Activated T-cell treated with anti-CD3 and anti-CD28 coated beads for 24 hours (primary cell): ENCODE measurements at regions not wholly inside any gene's neighbourhood (a gene's known extent, or its start where the extent isn't known, plus 50 kb on each side); places are given as distances from the start of the nearest gene placed in this dataset.
"Not testable (repeated sequence)": the region's sequence is repeated elsewhere in the genome, so short reads cannot be mapped to it uniquely, and the experiment has no call there.

Source experiments
- DNase-seq: peaks from one replicate; pipeline ENCODE4 v3.0.0-alpha.2; 2020; ENCODE audit warnings: low read depth

DNA sequence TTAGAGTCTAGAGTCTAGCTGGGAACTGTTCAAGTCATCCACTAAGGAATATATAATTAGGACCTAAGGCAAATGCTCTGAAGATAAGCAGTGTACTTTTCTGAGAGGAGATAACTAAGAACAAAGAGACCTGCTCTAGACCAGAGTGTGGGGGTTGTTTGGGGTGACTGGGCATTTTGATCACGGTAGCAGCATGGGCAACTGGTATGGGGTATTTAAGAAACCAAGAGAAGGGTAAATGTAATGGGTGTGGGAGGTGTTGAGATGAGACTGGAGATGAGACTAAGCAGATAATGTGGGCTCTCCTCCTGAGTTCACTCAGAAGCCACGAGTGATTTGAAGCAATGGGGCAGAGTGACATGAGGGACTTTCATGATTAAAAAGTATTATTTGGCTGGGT lies 1082.9 kb downstream of the GATA3 start:
- DNase-seq = no peak

DNA sequence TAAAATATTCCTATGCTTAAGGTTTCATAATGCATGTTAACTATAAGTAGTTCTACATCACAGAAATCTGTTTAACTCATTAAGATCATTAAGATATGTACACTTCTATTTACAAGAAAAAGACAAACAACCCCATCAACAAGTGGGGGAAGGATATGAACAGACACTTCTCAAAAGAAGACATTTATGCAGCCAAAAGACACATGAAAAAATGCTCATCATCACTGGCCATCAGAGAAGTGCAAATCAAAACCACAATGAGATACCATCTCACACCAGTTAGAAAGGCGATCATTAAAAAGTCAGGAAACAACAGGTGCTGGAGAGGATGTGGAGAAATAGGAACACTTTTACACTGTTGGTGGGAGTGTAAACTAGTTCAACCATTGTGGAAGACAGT lies 1084.3 kb downstream of the GATA3 start:
- DNase-seq = not testable (repeated sequence)

DNA sequence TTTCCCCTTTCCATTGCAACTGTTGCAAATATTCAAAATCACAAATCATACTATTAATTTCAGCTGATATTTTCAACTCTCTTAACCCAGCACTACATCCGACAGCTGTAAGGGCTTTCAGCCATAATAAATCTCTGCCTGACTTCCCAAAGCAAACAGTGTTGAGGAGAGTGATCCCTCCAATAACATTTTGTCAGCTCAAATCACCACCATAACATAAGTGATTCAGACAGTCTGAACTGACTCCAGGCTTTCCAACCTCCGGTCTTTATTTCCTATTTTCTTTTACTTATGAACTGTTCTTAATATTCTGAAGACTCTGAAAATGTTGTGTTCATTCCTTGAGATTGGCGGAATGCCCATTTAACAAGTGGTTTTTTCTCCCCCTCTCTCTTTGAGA lies 1085.9 kb downstream of the GATA3 start:
- no peak for DNase-seq

GRCh38 chr10:9147475-9147874 lies 1093.0 kb downstream of the GATA3 start:
- DNase-seq = no peak

GRCh38 chr10:9149134-9149533 lies 1094.6 kb downstream of the GATA3 start:
- DNase-seq = no peak

GRCh38 chr10:9153057-9153456 lies 1098.6 kb downstream of the GATA3 start:
- DNase-seq = not testable (repeated sequence)

DNA sequence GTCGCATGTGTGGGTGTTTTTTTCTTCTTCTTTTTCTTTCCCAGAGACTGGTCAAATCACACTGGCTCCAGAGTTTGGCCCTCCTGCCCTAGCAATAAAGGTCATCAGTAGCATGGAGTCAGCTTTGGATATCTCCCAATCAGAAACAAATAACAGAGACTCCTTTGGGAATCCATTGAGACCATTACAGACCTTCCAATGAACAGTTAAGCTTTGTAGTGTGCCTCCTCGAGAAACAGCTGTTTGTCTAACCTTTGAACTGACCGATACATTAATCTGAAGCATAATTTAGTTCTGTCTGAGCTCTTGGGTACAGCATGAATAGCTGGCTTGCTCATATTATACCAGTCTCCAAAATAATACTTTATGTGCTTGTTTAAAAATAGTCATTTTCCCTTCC lies 1103.2 kb downstream of the GATA3 start:
- no peak for DNase-seq

DNA sequence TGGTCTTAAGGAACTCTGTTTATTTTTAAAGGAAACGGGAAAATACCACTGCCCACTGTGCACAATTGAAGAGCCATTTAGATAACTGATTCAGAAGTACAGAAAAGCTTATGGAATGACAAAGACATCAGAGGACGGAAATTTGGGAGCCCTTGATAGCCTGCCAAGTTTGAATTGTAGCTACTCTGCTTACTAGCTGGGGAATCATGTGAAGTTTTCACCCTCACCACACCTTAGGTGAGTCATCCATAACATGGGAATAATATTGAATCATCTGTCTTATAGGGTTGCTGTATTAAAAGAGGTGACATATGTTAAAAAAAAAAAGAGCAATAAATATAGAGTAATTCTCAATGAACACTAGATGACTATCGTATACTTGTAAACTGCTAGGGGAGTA lies 1104.2 kb downstream of the GATA3 start:
- no peak for DNase-seq

DNA sequence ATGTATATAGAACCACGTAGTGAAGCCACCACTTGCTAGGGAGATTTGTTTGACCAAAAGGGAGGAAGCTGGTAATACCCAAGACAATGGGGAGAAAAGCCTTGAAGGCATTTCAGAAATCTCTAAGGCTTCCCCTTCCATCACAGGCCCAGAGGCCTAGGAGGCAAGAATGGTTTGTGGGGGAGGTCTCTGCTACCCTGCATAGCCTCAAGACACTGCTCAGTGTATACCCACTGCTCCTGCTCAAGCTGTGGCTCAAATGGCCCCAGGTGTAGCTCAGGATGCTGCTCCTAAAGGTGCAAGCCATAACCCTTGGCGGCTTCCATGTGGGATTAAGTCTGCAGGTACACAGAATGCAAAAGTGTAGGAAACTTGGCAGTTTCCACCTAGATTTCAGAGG lies 1105.8 kb downstream of the GATA3 start:
- DNase-seq = no peak

DNA sequence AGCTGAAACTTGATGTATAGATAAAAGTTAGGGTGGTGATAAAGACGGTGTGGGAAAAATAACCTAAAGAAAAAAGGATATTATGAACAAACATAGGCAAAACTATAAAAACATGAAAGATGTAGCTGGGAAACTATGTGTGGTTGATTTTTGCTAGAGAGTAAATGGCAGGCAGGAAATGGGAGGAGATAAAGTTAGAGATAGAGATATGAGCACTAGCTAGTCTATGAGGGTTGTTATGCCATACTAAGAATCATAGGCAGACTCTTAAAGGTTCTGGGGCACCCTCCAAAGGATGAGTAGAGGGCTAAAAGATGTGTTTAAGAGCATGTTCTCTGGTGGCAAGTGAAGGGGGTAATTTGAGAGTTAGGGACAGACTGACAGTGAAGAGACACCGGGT lies 1109.2 kb downstream of the GATA3 start:
- no peak for DNase-seq

DNA sequence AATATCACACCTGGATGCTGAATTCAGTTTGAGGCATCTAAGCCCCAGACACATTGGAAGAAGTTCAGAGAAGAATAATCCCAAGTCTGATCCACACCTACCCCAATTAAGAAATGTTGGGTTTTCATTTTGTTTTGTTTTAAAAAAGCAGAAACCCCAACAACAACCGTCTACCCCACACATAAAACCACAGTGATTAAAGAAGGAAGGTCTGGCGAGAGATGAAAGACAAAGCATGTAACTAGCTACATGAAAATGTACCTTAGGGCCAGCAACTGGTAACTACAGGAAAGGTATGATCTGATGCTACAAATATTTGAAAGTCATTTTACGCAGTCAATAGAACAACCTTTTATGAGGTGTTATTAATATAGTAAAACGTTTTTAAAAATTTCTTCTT lies 1112.3 kb downstream of the GATA3 start:
- no peak for DNase-seq

- DNase-seq = no peak
Measured at GRCh38 chr10:9172276-9172675, 1117.8 kb downstream of the GATA3 start.

DNA sequence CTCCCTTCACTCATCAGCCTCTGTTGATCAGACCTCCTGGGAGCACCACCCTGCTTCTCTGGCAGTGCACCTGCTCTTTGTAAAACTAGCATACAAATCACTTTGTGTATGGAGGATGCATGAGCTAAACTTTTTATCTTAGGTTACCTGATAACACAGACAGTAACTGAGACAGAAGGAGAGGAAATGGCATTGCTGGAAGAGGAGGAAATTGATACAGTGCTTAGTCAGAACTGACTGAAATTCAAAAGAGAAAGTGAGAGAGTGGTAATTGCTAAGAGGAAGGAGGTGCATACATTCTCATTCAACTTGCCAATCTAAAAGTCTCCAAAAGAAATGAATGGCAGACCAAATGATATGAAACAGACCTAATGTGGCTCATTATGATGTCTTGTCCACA lies 1120.7 kb downstream of the GATA3 start:
- no peak for DNase-seq

GRCh38 chr10:9183197-9183880 lies 1128.9 kb downstream of the GATA3 start:
- DNase-seq = not testable (repeated sequence)

DNA sequence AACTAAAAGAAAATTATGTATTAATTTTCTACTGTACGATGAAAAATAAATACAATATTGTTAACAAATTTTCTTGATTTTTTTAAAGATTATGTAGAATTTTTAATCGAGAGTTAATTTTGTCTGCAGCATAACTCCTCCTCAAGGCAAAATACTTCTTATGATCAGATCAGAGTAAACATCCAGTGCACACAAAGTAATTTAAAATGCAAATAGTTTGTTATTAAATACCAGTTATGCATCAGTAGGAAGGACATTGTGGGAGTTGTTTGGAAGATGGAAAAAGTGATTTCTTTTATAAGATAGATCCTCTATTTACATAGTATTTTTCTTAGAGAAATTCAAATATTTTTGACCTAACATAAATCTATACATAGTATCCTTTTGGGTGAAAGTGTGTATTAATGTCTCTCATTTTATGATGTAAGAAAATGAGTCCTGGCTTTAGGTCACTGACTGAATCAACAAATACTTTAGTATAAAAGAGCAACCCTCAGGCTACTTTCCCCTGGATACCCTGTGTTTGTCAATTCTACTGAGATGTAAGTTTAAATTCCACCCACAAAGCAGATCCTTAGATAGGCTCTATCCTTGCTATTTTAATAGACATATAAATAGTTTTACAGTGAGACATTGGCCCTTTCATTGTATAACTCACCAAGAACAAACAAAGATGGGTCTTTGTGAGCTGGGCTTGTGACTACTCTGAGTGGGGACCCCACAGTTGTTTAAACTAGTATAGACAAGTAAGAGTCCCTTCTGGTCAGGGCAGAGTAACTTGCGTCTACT lies 1133.7 kb downstream of the GATA3 start:
- DNase-seq = no peak

DNA sequence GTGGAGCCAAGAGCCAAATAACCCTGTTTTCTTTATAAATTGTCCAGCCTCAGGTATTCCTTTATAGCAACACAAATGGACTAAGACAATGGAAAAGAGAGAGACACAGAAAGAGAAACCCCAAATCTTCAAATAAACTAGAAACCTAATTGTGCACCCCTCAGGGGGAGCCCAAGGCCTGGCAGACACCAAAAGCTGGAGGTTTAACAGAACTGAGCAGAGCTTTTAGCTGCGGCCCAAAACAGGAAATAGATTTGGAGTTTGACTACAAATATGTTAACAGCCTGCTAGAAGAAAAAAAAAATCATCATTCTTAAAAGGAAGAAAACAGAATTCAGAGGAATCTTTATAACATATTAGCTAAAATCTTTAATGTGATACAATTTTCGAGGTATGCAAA lies 1135.0 kb downstream of the GATA3 start:
- no peak for DNase-seq

DNA sequence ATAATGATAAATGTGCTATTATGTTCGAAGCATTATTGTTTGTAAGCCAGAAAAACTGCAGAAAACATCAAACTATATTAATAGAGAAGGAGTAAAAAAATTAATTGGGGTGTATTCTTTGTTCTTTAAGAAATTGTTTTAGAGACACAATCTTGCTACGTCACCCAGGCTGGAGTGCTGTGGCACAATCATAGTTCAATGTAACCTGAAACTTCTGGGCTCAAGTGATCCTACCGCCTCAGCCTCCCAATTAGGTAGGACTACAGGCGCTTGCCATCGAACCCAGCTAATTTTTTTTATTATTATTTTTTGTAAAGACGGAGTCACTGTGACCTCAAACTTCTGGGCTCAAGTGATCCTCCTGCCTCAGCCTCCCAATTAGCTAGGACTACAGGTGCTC lies 1138.6 kb downstream of the GATA3 start:
- no peak for DNase-seq

DNA sequence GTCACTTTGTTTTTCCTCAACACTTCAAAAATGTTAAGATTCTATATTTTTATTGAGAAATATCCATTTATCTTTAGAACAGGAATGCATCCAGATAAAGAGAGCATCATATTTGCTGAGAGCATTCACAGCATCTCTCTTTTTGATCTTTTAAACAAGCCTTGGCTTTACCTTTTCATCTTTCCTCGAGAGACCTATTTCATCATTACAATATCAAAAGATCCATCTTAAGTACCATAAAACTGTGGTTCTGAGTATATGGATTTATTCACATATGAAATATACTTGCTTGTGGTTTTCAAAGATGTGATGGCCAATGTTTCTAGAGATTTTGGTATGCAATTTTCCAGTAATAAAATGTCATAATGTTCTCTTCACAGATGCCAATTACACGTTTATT lies 1140.9 kb downstream of the GATA3 start:
- no peak for DNase-seq

DNA sequence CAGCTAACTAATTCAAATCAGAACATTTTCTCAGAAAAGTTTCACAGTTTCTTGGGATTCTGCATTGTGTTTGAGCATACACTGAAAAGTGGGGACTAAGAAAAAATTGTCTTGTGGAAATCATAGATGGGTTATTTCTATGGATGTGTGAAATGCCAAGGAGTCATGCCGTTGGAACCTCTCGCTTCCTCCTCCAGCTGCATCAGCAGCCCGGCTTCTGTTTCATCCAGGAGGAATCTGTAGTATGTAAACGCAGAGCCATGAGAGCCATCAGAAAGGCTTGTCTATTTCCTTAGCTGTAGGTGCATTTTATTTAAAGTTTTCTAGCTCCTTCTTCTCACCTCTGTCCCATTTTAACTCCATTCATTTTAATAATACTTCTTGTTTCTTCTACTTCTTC lies 1144.1 kb downstream of the GATA3 start:
- no peak for DNase-seq

DNA sequence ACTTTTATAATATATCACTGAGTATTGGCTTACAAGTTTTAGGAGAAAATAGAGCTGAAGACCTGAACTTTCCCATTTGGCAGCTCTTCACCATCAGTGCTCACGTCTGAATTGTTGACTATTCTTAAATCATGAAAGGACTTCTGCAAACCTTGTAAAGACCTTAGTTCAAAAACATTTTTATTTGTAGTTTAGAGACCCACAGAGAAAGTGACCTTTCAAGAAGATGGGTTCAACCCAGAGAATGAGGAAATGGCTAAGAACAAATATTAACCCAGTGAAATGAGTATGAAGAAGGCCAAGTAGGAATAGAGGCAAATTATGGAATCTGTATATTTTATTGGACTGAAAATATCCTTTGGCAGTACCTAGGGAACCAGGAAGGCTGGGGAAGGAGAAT lies 1151.1 kb downstream of the GATA3 start:
- no peak for DNase-seq

- DNase-seq = peak; percentile 76
Measured at GRCh38 chr10:9209105-9209798, 1154.8 kb downstream of the GATA3 start.

- no peak for DNase-seq
Measured at GRCh38 chr10:9211228-9211627, 1156.7 kb downstream of the GATA3 start.

DNA sequence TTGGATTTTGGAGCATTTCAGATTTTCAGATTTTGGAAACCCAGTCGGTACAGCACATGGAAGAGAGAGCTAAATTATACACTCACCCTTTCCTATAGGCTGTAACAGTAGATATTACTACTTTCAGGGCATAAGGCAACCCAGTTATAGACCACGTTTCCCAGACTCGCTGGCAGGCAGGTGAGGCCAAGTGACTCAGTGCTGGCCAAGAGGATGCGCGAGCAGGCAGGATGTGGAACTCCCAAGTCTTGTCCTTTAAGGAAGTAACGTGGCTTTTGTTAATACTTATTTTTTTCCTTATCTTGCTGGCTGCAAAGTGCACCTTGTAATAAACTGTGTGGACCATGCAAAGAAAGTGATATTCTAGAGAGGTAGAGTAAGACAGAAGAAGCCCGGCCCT lies 1160.1 kb downstream of the GATA3 start:
- DNase-seq = no peak
